K562 (cell line): ENCODE measurements at regions not wholly inside any gene's neighbourhood (a gene's known extent, or its start where the extent isn't known, plus 50 kb on each side); places are given as distances from the start of the nearest gene placed in this dataset.

Experiments used
- ATAC-seq: fragments of 200-7000 bp; cut with Tn5 transposase; 3 replicates; pipeline ENCODE4 v1.9.1; 2020; ENCODE audit warnings: moderate library complexity
- BruUV-seq: library from RNA; stranded (reverse); fragments of 400-500 nt; replicated peaks from 2 replicates; lab custom pipeline; 2021; lab: Mats Ljungman, UMichigan
- CTCF ChIA-PET: fragments of 300-600 bp; formaldehyde crosslinking; extraction: SDS; loops from one replicate; lab custom pipeline; 2021; ENCODE audit warnings: low intra/inter-chr PET ratio; lab: Yijun Ruan, JAX
- POLR2A ChIA-PET: fragments of 300-600, 350-650 bp; sonication (Branson Sonifier 250); formaldehyde crosslinking; extraction: SDS; loops from one replicate; lab custom pipeline; 2021; ENCODE audit warnings: antibody characterized with exemption, inconsistent platforms; lab: Yijun Ruan, JAX
- DNase-seq, 4 experiments: peaks; one replicate each; pipeline versions ENCODE4 v3.0.0 to v3.0.0-alpha.2; 2011 to 2018; ENCODE audit warnings: low spot score in 3 of 4, mixed read lengths in 3 of 4; ENCODE audit errors: extremely low read depth in 1 of 4
- FAIRE-seq: peaks from 2 replicates; lab custom pipeline; 2011; peaks lifted over from hg19 to GRCh38; lab: Jason Lieb, UNC
- H2AFZ ChIP-seq: 2 replicates; pipeline ENCODE4 v1.6.0; 2011; ENCODE audit warnings: low read depth, low read length, control low read depth, inconsistent platforms
- H3K27ac ChIP-seq: fragments of 200-600 bp; 3 replicates; pipeline ENCODE4 v1.8.0; 2011; ENCODE audit warnings: low read depth, mild to moderate bottlenecking, control low read depth, inconsistent platforms, low read length, moderate library complexity, mixed read lengths; ENCODE audit errors: extremely low read depth
- H3K27me3 ChIP-seq, 2 experiments: fragments of 300-600 bp in 1 of 2; 2 replicates in 1 of 2; 3 replicates in 1 of 2; pipeline versions ENCODE4 v1.6.0 to v1.8.0; 2011; ENCODE audit warnings: inconsistent platforms in 2 of 2, low read length in 2 of 2, mild to moderate bottlenecking in 1 of 2, mixed read lengths in 1 of 2, moderate library complexity in 1 of 2; ENCODE audit not compliant: control insufficient read depth in 2 of 2, insufficient read depth in 2 of 2
- H3K36me3 ChIP-seq: fragments of 300-600 bp; 3 replicates; pipeline ENCODE4 v1.8.0; 2011; ENCODE audit warnings: mild to moderate bottlenecking, low read length, inconsistent platforms; ENCODE audit not compliant: control insufficient read depth, insufficient read depth
- H3K4me1 ChIP-seq, 2 experiments: fragments of 200-600 bp in 1 of 2; replicated peaks in 1 of 2; 2 replicates in 1 of 2; 3 replicates in 1 of 2; pipeline versions ENCODE4 v1.5.1 to v1.8.0; 2011; ENCODE audit warnings: inconsistent platforms in 2 of 2, low read length in 2 of 2, mild to moderate bottlenecking in 1 of 2, mixed read lengths in 1 of 2, moderate library complexity in 1 of 2; ENCODE audit not compliant: control insufficient read depth in 2 of 2, insufficient read depth in 2 of 2
- H3K4me2 ChIP-seq: 2 replicates; pipeline ENCODE4 v1.6.1; 2011; ENCODE audit warnings: low read length, control low read depth, inconsistent platforms, mixed read lengths; ENCODE audit not compliant: insufficient read depth
- H3K4me3 ChIP-seq: fragments of 200-600 bp; sonication (generic), shearing (Covaris generic); 2 replicates; pipeline ENCODE4 v1.5.1; 2016; ENCODE audit warnings: control low read depth, inconsistent platforms
- H3K79me2 ChIP-seq: fragments of 200-600 bp; 3 replicates; pipeline ENCODE4 v1.8.0; 2011; ENCODE audit warnings: low read length, inconsistent platforms; ENCODE audit not compliant: control insufficient read depth, insufficient read depth
- H3K9ac ChIP-seq, 2 experiments: 2 replicates each; pipeline versions ENCODE4 v1.6.0 to v1.6.1; 2011; ENCODE audit warnings: low read depth in 2 of 2, low read length in 2 of 2, control low read depth in 1 of 2, inconsistent platforms in 1 of 2, mild to moderate bottlenecking in 1 of 2, mixed read lengths in 1 of 2; ENCODE audit not compliant: insufficient read depth in 1 of 2
- H3K9me1 ChIP-seq: one replicate; pipeline ENCODE4 v1.6.0; 2011; ENCODE audit warnings: inconsistent platforms, mild to moderate bottlenecking, low read length, moderate library complexity; ENCODE audit not compliant: control insufficient read depth, insufficient read depth
- H3K9me3 ChIP-seq: replicated peaks from 2 replicates; pipeline ENCODE4 v1.5.1; 2011; ENCODE audit warnings: low read depth, low read length, inconsistent platforms; ENCODE audit not compliant: control insufficient read depth, insufficient read depth
- H4K20me1 ChIP-seq: replicated peaks from 2 replicates; pipeline ENCODE4 v1.6.1; 2011; ENCODE audit warnings: low read length, inconsistent platforms, mixed read lengths; ENCODE audit not compliant: control insufficient read depth, insufficient read depth
- MTF1 ChIP-seq: fragments of 250-450 bp; sonication (Bioruptor Pico); IDR thresholded peaks from 2 replicates; pipeline ENCODE4 v1.9.0; 2021; ENCODE audit warnings: moderate library complexity, mild to moderate bottlenecking, inconsistent platforms, borderline replicate concordance
- NR2F6 ChIP-seq: fragments of 450-650 bp; formaldehyde crosslinking; IDR thresholded peaks from 2 replicates; pipeline ENCODE4 v1.4.0; 2020; ENCODE audit warnings: mild to moderate bottlenecking
- TCF3 ChIP-seq: sonication (generic); formaldehyde crosslinking; IDR thresholded peaks from 2 replicates; pipeline ENCODE4 v1.4.0; 2020; ENCODE audit warnings: mild to moderate bottlenecking, missing genetic modification reagents
- ZKSCAN8 ChIP-seq: fragments of 200-800 bp; sonication (Bioruptor generic); IDR thresholded peaks from 2 replicates; pipeline ENCODE4 v1.6.1; 2016; ENCODE audit warnings: missing genetic modification characterization, missing compliant biosample characterization
- ZNF224 ChIP-seq: sonication (generic); formaldehyde crosslinking; IDR thresholded peaks from 2 replicates; pipeline ENCODE4 v1.8.0; 2022; ENCODE audit warnings: mild to moderate bottlenecking, missing genetic modification reagents
- ZNF699 ChIP-seq: fragments of 250-450 bp; sonication (Bioruptor Pico); IDR thresholded peaks from 2 replicates; pipeline ENCODE4 v1.8.0; 2021; ENCODE audit warnings: mild to moderate bottlenecking, moderate library complexity; ENCODE audit not compliant: insufficient replicate concordance
- in situ Hi-C: fragments of 300-500 bp; cut with MboI; formaldehyde crosslinking; loops from 4 replicates; pipeline ENCODE4 v1.15.0; 2018; ENCODE audit warnings: inconsistent platforms, mixed read lengths
- intact Hi-C: fragments of 100-400 bp; cut with micrococcal nuclease; formaldehyde crosslinking; loops from 2 replicates; pipeline ENCODE4 v1.14.2; 2022
- TF ChIP-seq, protein P1 (sequence below), 2 experiments: fragments of 450-650 bp; conservative IDR thresholded peaks; 2 replicates each; pipeline ENCODE4 v1.6.1; 2017; ENCODE audit warnings: mild to moderate bottlenecking in 2 of 2, moderate library complexity in 2 of 2
- TF ChIP-seq, protein P2 (sequence below), 2 experiments: IDR thresholded peaks; 2 replicates each; pipeline ENCODE4 v1.6.1; 2011; ENCODE audit warnings: borderline replicate concordance in 1 of 2, control low read depth in 1 of 2, low read depth in 1 of 2, low read length in 1 of 2, mild to moderate bottlenecking in 1 of 2, mixed read lengths in 1 of 2, moderate library complexity in 1 of 2; ENCODE audit not compliant: insufficient read depth in 1 of 2, insufficient read length in 1 of 2, poor library complexity in 1 of 2, severe bottlenecking in 1 of 2; ENCODE audit errors: extremely low read depth in 1 of 2

DNA sequence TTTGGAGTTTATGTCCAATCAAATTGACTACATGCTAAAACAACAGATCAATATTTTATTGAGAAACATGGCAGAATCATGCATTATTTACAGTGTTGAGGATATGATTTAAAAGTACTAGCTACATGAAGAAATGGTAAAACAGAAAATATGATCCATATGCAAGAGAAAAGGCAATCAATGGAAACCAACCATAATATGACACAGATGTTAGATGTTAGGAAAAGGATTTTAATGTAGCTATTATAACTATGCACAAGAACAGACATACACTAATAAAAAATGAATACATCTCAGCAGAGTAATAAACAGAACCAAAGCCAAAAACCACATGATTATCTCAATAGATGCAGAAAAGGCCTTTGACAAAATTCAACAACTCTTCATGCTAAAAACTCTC lies 166.2 kb upstream of the CACNA2D1 start:
- POLR2A ChIA-PET, result no interaction called here
- ATAC-seq (no peak), FAIRE-seq (no peak), DNase-seq (no peak)
- Histone ChIP-seq H3K27ac (no peak overlapping the region), H3K4me3 (no peak overlapping the region), H4K20me1 (no peaks in the 10 kb centered on the region), H3K9me1 (no peaks in the 10 kb centered on the region), H3K9ac (no peak overlapping the region), H3K4me2 (no peak overlapping the region), H3K9me3 (no peaks in the 10 kb centered on the region; the same call in 1 of the 2 replicates), H3K36me3 (no peaks in the 10 kb centered on the region), H3K79me2 (no peaks in the 10 kb centered on the region), H3K27me3 (no peaks in the 10 kb centered on the region), H3K4me1 (no peaks in the 10 kb centered on the region), H2AFZ (no peak overlapping the region)
- BruUV-seq, result no TSS peak
- intact Hi-C loops (loop anchor here (5.0 kb wide), 1 partner anchor 1127 kb away; no protein-coding TSS in a partner anchor), in situ Hi-C loops (loop anchor here (10.0 kb wide), 1 partner anchor 1125 kb away; no protein-coding TSS in a partner anchor)
- CTCF ChIA-PET, result no interaction called here
- TF ChIP-seq ZKSCAN8 (CRISPR knock-in tag) (no peak), TCF3 (CRISPR knock-in tag) (no peak), ZNF699 (no peak), ZNF224 (no peak), NR2F6 (CRISPR knock-in tag) (no peak), MTF1 (CRISPR knock-in tag) (no peak)
- TF ChIP-seq, protein P1, sequence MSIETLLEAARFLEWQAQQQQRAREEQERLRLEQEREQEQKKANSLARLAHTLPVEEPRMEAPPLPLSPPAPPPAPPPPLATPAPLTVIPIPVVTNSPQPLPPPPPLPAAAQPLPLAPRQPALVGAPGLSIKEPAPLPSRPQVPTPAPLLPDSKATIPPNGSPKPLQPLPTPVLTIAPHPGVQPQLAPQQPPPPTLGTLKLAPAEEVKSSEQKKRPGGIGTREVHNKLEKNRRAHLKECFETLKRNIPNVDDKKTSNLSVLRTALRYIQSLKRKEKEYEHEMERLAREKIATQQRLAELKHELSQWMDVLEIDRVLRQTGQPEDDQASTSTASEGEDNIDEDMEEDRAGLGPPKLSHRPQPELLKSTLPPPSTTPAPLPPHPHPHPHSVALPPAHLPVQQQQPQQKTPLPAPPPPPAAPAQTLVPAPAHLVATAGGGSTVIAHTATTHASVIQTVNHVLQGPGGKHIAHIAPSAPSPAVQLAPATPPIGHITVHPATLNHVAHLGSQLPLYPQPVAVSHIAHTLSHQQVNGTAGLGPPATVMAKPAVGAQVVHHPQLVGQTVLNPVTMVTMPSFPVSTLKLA (conservative IDR thresholded peaks at IDR 0.05), result no peak
- TF ChIP-seq, protein P2, sequence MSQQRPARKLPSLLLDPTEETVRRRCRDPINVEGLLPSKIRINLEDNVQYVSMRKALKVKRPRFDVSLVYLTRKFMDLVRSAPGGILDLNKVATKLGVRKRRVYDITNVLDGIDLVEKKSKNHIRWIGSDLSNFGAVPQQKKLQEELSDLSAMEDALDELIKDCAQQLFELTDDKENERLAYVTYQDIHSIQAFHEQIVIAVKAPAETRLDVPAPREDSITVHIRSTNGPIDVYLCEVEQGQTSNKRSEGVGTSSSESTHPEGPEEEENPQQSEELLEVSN (IDR thresholded peaks at IDR 0.05; ENCODE audit: borderline replicate concordance in 1 of 2, extremely low read depth in 1 of 2, insufficient read depth in 1 of 2, insufficient read length in 1 of 2, low read depth in 1 of 2, low read length in 1 of 2, poor library complexity in 1 of 2, severe bottlenecking in 1 of 2), result no peak
